HCT116 (cell line): ENCODE measurements at regions not wholly inside any gene's neighbourhood (a gene's known extent, or its start where the extent isn't known, plus 50 kb on each side); places are given as distances from the start of the nearest gene placed in this dataset.

Experiments used
- ATAC-seq: fragments of 200-7000 bp; cut with Tn5 transposase; 2 replicates; pipeline ENCODE4 v1.9.1; 2020; ENCODE audit warnings: mild to moderate bottlenecking, moderate library complexity
- BruUV-seq: library from RNA; stranded (reverse); fragments of 400-500 nt; replicated peaks from 2 replicates; lab custom pipeline; 2021; lab: Mats Ljungman, UMichigan
- CTCF ChIA-PET: fragments of 300-600 bp; sonication (Branson Sonifier 250); formaldehyde crosslinking; loops from one replicate; lab custom pipeline; 2021; ENCODE audit warnings: antibody characterized with exemption; lab: Charles Lee
- POLR2A ChIA-PET: fragments of 300-600, 350-600 bp; sonication (Branson Sonifier 250); formaldehyde crosslinking; loops from one replicate; lab custom pipeline; 2021; ENCODE audit warnings: antibody characterized with exemption; lab: Charles Lee
- RAD21 ChIA-PET, 2 experiments: fragments of 300-600 bp; sonication (Branson Sonifier 250); formaldehyde crosslinking; loops; one replicate each; lab custom pipeline; 2023; ENCODE audit warnings: low total read pairs in 2 of 2; ENCODE audit not compliant: uncharacterized antibody in 2 of 2, unreplicated experiment in 2 of 2, low non-redundant PET in 1 of 2; lab: Charles Lee
- DNase-seq: peaks from one replicate; pipeline ENCODE4 v3.0.0-alpha.2; 2010; ENCODE audit warnings: low read depth, low spot score
- H2AFZ ChIP-seq: fragments of 200-600 bp; shearing (Covaris generic), sonication (generic); 2 replicates; pipeline ENCODE4 v1.6.1; 2017; ENCODE audit warnings: low read depth, mixed run types, mixed read lengths, antibody characterized with exemption, low read length; ENCODE audit not compliant: poor library complexity, severe bottlenecking
- H3K27ac ChIP-seq: 2 replicates; pipeline ENCODE4 v1.5.1; 2012; ENCODE audit warnings: low read depth, low read length
- H3K27me3 ChIP-seq: fragments of 200-600 bp; sonication (generic); 2 replicates; pipeline ENCODE4 v1.6.1; 2016; ENCODE audit warnings: mixed run types, low read length, mixed read lengths; ENCODE audit not compliant: insufficient read depth
- H3K36me3 ChIP-seq, 2 experiments: fragments of 200-500 bp in 1 of 2; fragments of 200-600 bp in 1 of 2; sonication (Bioruptor generic) in 1 of 2; sonication (generic) in 1 of 2; 2 replicates each; pipeline versions ENCODE4 v1.5.1 to v1.6.1; 2014 to 2016; ENCODE audit warnings: low read length in 2 of 2, inconsistent platforms in 1 of 2, mixed read lengths in 1 of 2, mixed run types in 1 of 2; ENCODE audit not compliant: insufficient read depth in 2 of 2, control insufficient read depth in 1 of 2
- H3K4me1 ChIP-seq, 2 experiments: fragments of 200-600 bp in 1 of 2; sonication (generic) in 1 of 2; 2 replicates each; pipeline versions ENCODE4 v1.5.1 to v1.6.1; 2012 to 2017; ENCODE audit warnings: low read length in 2 of 2, inconsistent platforms in 1 of 2, mild to moderate bottlenecking in 1 of 2, mixed read lengths in 1 of 2, mixed run types in 1 of 2, moderate library complexity in 1 of 2; ENCODE audit not compliant: insufficient read depth in 2 of 2, control insufficient read depth in 1 of 2
- H3K4me2 ChIP-seq: fragments of 200-600 bp; sonication (generic); 2 replicates; pipeline ENCODE4 v1.6.1; 2017; ENCODE audit warnings: mixed run types, low read length, mixed read lengths
- H3K4me3 ChIP-seq, 2 experiments: fragments of 200-600 bp in 1 of 2; sonication (generic) in 1 of 2; replicated peaks in 1 of 2; 2 replicates each; pipeline ENCODE4 v1.5.1; 2011 to 2016; ENCODE audit warnings: low read length in 2 of 2, control low read depth in 1 of 2, low read depth in 1 of 2, mild to moderate bottlenecking in 1 of 2, mixed read lengths in 1 of 2, mixed run types in 1 of 2
- H3K79me2 ChIP-seq: fragments of 200-600 bp; sonication (generic); 2 replicates; pipeline ENCODE4 v1.6.1; 2017; ENCODE audit warnings: mild to moderate bottlenecking, mixed run types, low read length, moderate library complexity, mixed read lengths; ENCODE audit not compliant: insufficient read depth
- H3K9ac ChIP-seq: fragments of 200-600 bp; sonication (generic); 2 replicates; pipeline ENCODE4 v1.6.1; 2016; ENCODE audit warnings: low read length, mixed read lengths
- H3K9me2 ChIP-seq: fragments of 200-600 bp; sonication (generic), shearing (Covaris generic); 2 replicates; pipeline ENCODE4 v1.6.1; 2017; ENCODE audit warnings: mixed run types, mild to moderate bottlenecking, moderate library complexity; ENCODE audit not compliant: insufficient read depth
- H3K9me3 ChIP-seq, 2 experiments: fragments of 200-500 bp in 1 of 2; fragments of 200-600 bp in 1 of 2; sonication (Bioruptor generic) in 1 of 2; sonication (generic) in 1 of 2; 2 replicates each; pipeline ENCODE4 v1.6.1; 2014 to 2017; ENCODE audit warnings: low read length in 2 of 2, mixed read lengths in 2 of 2, inconsistent platforms in 1 of 2, low read depth in 1 of 2, mild to moderate bottlenecking in 1 of 2, mixed run types in 1 of 2, moderate library complexity in 1 of 2; ENCODE audit not compliant: control insufficient read depth in 1 of 2, insufficient read depth in 1 of 2
- H4K20me1 ChIP-seq: fragments of 200-600 bp; sonication (generic), shearing (Covaris generic); 2 replicates; pipeline ENCODE4 v1.6.1; 2017; ENCODE audit warnings: mixed run types, mild to moderate bottlenecking, moderate library complexity; ENCODE audit not compliant: insufficient read depth
- CBX3 ChIP-seq: IDR thresholded peaks from 2 replicates; pipeline ENCODE4 v1.6.1; 2012; ENCODE audit warnings: low read depth
- CEBPB ChIP-seq: IDR thresholded peaks from 2 replicates; pipeline ENCODE4 v1.6.1; 2012; ENCODE audit warnings: low read depth
- EGR1 ChIP-seq: IDR thresholded peaks from 2 replicates; pipeline ENCODE4 v1.6.1; 2012; ENCODE audit warnings: low read depth
- ELF1 ChIP-seq: IDR thresholded peaks from 2 replicates; pipeline ENCODE4 v1.6.1; 2012; ENCODE audit warnings: low read depth, borderline replicate concordance
- JUND ChIP-seq: IDR thresholded peaks from 2 replicates; pipeline ENCODE4 v1.6.1; 2012
- POLR2A ChIP-seq: IDR thresholded peaks from 2 replicates; pipeline ENCODE4 v1.7.0; 2011; ENCODE audit warnings: borderline replicate concordance; ENCODE audit not compliant: insufficient read depth, insufficient read length; ENCODE audit errors: extremely low read depth
- POLR2AphosphoS5 ChIP-seq: IDR thresholded peaks from 2 replicates; pipeline ENCODE4 v1.6.1; 2011; ENCODE audit warnings: mild to moderate bottlenecking, low read depth, low read length, moderate library complexity
- RAD21 ChIP-seq: IDR thresholded peaks from 2 replicates; pipeline ENCODE4 v1.6.1; 2012; ENCODE audit warnings: low read depth, mild to moderate bottlenecking
- SRF ChIP-seq: IDR thresholded peaks from 2 replicates; pipeline ENCODE4 v1.6.1; 2012; ENCODE audit warnings: low read depth
- YY1 ChIP-seq: IDR thresholded peaks from 2 replicates; pipeline ENCODE4 v1.6.1; 2011; ENCODE audit warnings: low read length, low read depth, moderate library complexity, mild to moderate bottlenecking; ENCODE audit not compliant: insufficient replicate concordance; ENCODE audit errors: extremely low read depth
- intact Hi-C: fragments of 100-400 bp; cut with micrococcal nuclease; formaldehyde crosslinking; loops from 2 replicates; pipeline ENCODE4 v1.10.0; 2022
- TF ChIP-seq, protein P1 (sequence below): IDR thresholded peaks from 2 replicates; pipeline ENCODE4 v1.6.1; 2012; ENCODE audit warnings: low read depth
- TF ChIP-seq, protein P2 (sequence below): IDR thresholded peaks from 2 replicates; pipeline ENCODE4 v1.6.1; 2012
- TF ChIP-seq, protein P3 (sequence below), 3 experiments: fragments of 200-600 bp in 1 of 3; sonication (generic) in 1 of 3; IDR thresholded peaks in 2 of 3; conservative IDR thresholded peaks in 1 of 3; 2 replicates each; pipeline ENCODE4 v1.5.1; 2012 to 2017; ENCODE audit warnings: low read depth in 2 of 3, low read length in 2 of 3, antibody characterized with exemption in 1 of 3, borderline replicate concordance in 1 of 3, control low read depth in 1 of 3, mild to moderate bottlenecking in 1 of 3, mixed read lengths in 1 of 3, mixed run types in 1 of 3, moderate library complexity in 1 of 3; ENCODE audit not compliant: insufficient read depth in 1 of 3

DNA sequence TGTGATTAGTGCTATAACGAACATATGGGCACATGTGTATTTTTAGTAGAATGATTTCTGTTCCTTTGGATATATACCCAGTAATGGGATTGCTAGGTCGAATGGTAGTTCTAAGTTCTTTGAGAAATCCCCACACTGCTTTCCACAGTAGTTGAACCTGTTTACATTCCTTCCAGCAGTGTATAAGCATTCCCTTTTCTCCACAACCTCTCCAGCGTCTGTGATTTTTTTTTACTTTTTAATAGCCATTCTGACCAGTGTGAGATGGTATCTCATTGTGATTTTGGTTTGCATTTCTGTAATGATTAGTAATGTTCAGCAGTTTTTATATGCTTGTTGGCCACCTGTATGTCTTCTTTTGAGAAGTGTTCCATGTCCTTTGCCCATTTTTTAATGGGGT, 81.8 kb upstream of the SLC44A3 start:
- ATAC-seq (no peak), DNase-seq (no peak)
- H4K20me1 ChIP-seq, result no peaks in the 10 kb centered on the region
- no peak overlapping the region for H2AFZ ChIP-seq
- H3K4me3 ChIP-seq, result no peak overlapping the region
- ChIA-PET RAD21 (no interaction called here), POLR2A (no interaction called here), CTCF (no interaction called here)
- no peaks in the 10 kb centered on the region for H3K36me3 ChIP-seq
- no peak overlapping the region for H3K9ac ChIP-seq
- no peak overlapping the region for H3K27ac ChIP-seq
- intact Hi-C loops, result no loop called here
- no peaks in the 10 kb centered on the region for H3K27me3 ChIP-seq
- TF ChIP-seq EGR1 (no peak), ELF1 (no peak)
- BruUV-seq, result no TSS peak
- no peaks in the 10 kb centered on the region for H3K79me2 ChIP-seq
- H3K4me2 ChIP-seq, result no peak overlapping the region
- no peaks in the 10 kb centered on the region for H3K9me2 ChIP-seq
- H3K9me3 ChIP-seq, result no peaks in the 10 kb centered on the region
- H3K4me1 ChIP-seq, result peaks cover 18 to 49% of the 10 kb centered on the region in 2 experiments

DNA sequence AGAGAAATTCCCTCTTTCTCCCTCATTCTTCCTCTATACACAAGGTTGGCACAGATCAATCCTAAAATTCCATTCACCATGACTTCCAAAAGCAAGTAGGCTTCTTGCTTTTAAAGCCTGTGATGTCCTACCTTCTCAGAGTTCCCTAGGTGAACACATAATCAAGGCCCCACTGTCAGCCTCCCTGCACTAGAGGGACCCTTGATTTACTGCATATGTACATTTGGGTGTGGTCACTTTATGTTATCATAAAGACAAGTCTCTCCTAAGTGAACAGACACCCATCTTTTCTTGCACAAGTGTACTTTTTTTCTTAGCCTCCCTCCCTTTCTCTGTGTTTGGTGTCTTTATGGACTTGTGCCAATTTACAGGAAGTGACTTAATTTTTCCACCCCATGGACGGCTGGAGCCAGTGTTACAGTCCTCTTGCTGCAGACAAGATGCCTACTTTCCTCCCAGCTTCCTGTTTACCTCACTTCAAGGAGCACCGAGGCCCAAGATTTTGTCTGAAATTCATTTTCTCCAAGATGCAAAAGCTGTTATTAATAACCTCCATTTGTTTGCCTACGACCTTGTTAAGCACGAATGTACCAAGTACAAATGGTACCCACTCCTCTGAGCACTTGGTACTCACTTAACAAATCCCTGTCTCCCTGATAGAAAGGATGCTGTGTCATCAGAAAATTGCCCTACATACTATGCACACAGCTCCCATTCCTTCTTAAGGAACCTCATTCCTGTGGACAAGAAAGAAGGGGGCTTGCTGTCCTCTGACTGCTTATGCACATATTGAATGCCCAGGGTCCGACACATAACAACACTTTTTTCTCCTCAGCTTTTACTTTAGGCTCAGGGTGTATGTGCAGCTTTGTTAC, 82.8 kb upstream of the SLC44A3 start:
- Histone ChIP-seq H2AFZ (no peak overlapping the region), H3K27me3 (no peaks in the 10 kb centered on the region), H3K9me3 (no peaks in the 10 kb centered on the region), H4K20me1 (no peaks in the 10 kb centered on the region), H3K4me2 (peak overlapping the region; percentile 30; the same call in 1 of the 2 replicates), H3K4me1 (peaks cover 18 to 50% of the 10 kb centered on the region in 2 experiments), H3K9ac (no peak overlapping the region), H3K9me2 (no peaks in the 10 kb centered on the region), H3K4me3 (no peak overlapping the region), H3K36me3 (no peaks in the 10 kb centered on the region), H3K27ac (no peak overlapping the region), H3K79me2 (no peaks in the 10 kb centered on the region)
- RAD21 ChIA-PET, result no interaction called here
- intact Hi-C loops, result no loop called here
- DNase-seq, result no peak
- no TSS peak for BruUV-seq
- POLR2A ChIA-PET, result interaction anchor here (0.6 kb wide), 1 partner anchor 18 kb away, joined by 3 read pairs; no protein-coding TSS in a partner anchor
- no peak for ATAC-seq
- CTCF ChIA-PET, result no interaction called here
- TF ChIP-seq, protein P1, sequence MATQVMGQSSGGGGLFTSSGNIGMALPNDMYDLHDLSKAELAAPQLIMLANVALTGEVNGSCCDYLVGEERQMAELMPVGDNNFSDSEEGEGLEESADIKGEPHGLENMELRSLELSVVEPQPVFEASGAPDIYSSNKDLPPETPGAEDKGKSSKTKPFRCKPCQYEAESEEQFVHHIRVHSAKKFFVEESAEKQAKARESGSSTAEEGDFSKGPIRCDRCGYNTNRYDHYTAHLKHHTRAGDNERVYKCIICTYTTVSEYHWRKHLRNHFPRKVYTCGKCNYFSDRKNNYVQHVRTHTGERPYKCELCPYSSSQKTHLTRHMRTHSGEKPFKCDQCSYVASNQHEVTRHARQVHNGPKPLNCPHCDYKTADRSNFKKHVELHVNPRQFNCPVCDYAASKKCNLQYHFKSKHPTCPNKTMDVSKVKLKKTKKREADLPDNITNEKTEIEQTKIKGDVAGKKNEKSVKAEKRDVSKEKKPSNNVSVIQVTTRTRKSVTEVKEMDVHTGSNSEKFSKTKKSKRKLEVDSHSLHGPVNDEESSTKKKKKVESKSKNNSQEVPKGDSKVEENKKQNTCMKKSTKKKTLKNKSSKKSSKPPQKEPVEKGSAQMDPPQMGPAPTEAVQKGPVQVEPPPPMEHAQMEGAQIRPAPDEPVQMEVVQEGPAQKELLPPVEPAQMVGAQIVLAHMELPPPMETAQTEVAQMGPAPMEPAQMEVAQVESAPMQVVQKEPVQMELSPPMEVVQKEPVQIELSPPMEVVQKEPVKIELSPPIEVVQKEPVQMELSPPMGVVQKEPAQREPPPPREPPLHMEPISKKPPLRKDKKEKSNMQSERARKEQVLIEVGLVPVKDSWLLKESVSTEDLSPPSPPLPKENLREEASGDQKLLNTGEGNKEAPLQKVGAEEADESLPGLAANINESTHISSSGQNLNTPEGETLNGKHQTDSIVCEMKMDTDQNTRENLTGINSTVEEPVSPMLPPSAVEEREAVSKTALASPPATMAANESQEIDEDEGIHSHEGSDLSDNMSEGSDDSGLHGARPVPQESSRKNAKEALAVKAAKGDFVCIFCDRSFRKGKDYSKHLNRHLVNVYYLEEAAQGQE, result no peak
- TF ChIP-seq CEBPB, result peak; percentile 72
- no peak for TF ChIP-seq EGR1
- TF ChIP-seq POLR2A, result no peak
- TF ChIP-seq RAD21, result no peak
- TF ChIP-seq, protein P2, sequence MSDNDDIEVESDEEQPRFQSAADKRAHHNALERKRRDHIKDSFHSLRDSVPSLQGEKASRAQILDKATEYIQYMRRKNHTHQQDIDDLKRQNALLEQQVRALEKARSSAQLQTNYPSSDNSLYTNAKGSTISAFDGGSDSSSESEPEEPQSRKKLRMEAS, result 0 out of 2 replicates have a peak, but pooled peaks have one; percentile 16
- no peak for TF ChIP-seq SRF
- TF ChIP-seq YY1, result no peak
- TF ChIP-seq ELF1, result no peak
- TF ChIP-seq, protein P3, sequence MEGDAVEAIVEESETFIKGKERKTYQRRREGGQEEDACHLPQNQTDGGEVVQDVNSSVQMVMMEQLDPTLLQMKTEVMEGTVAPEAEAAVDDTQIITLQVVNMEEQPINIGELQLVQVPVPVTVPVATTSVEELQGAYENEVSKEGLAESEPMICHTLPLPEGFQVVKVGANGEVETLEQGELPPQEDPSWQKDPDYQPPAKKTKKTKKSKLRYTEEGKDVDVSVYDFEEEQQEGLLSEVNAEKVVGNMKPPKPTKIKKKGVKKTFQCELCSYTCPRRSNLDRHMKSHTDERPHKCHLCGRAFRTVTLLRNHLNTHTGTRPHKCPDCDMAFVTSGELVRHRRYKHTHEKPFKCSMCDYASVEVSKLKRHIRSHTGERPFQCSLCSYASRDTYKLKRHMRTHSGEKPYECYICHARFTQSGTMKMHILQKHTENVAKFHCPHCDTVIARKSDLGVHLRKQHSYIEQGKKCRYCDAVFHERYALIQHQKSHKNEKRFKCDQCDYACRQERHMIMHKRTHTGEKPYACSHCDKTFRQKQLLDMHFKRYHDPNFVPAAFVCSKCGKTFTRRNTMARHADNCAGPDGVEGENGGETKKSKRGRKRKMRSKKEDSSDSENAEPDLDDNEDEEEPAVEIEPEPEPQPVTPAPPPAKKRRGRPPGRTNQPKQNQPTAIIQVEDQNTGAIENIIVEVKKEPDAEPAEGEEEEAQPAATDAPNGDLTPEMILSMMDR (IDR thresholded peaks at IDR 0.05 in 2 of 3, conservative IDR thresholded peaks at IDR 0.05 in 1 of 3; ENCODE audit: borderline replicate concordance in 1 of 3, insufficient read depth in 1 of 3, low read depth in 2 of 3, low read length in 2 of 3), result no peak
- TF ChIP-seq CBX3, result peak; percentile 49; the same call in 1 of the 2 replicates
- TF ChIP-seq POLR2AphosphoS5, result peak; percentile 46; the same call in 1 of the 2 replicates
- peak; percentile 68 for TF ChIP-seq JUND
